AG08396 (cell line): ENCODE measurements at regions not wholly inside any gene's neighbourhood (a gene's known extent, or its start where the extent isn't known, plus 50 kb on each side); places are given as distances from the start of the nearest gene placed in this dataset.
"Not testable (repeated sequence)": the region's sequence is repeated elsewhere in the genome, so short reads cannot be mapped to it uniquely, and the experiment has no call there.

Source experiments
- DNase-seq: peaks from one replicate; pipeline ENCODE4 v3.0.0; 2012; ENCODE audit warnings: low spot score, mixed read lengths

DNA sequence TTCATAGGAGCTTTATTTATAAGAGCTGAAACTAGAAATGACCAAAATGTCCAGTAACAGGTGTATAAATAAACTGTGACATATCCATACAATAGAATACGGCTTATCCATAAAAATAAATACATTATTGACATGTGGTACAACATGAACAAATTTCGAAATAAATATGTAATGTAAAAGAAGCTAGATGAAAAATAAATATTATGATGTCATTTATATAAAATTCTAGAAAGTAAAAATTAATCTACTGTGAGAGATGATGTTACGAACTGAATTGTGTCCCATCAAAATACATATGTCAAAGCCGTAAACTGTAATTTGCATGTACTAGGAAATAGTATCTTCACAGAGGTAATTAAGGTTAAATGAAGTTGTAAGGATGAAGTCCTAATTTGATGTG, 1104.9 kb downstream of the NSUN3 start:
- DNase-seq: no peak

DNA sequence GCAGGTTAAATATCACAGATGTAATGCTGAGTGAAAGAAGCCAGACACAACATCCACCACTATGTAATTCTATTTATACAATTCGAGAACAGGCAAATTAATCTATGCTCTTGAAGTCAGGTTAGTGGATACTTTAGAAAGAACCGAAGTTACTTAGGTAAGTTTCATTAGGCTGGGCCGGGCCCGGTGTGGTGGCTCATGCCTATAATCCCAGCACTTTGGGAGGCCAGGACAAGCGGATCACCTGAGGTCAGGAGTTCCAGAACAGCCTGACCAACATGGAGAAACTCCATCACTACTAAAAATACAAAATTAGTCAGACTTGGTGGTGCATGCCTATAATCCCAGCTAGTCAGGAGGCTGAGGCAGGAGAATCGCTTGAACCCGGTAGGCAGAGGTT, 1105.7 kb downstream of the NSUN3 start:
- DNase-seq: no peak

DNA sequence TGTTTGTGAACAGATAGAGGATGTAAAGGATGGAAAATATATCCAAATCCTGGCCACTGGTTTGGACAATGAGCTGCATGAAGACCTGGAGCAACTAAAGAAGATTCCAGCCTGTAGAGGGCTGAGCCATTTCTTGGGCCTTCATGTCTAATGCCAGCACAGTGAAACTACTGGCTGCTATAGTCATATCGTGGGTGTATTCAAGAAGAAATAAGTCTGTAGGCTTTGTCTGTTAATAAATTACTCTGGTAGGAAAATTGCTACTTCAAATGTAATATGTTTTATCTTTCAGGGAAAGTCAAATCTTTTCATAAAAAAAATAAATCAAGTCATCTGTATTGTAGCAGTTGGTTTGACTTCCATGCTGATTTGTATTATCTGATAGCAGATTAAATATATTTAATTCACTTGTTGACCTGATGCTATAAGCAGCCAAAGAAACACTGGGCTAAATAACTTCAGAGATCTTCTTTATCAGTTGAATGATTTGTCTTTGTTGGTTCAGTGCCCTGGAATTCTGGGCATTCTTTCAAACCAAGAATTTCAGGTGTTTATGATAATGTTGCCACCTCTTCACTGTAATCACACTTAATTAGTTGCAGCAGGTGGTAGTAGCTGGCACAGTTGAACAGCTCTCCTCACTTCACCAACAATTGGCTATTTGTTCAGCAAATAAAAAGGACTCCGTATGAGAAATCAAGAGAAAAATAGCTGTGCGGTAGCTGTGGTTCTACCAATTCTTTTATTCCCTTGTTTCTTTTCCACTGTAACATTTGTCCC, 1109.5 kb downstream of the NSUN3 start:
- DNase-seq: no peak

DNA sequence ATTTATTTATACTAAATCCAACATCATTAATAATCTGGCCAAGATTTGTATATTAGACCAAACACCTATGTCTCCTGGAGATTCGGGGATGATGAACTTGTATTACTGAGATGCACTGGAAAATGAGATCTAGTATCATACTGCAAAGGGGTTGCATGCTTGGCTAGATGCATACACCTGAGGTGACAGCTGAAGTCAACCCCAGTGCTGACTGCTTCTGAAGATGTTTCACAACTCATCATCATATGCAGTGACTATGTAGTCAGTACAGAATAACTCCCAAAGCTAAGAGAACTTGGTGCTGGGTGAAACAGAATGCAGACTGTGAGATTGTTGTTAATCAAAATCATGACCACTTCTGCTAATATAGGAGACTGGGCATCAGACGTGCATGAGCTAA, 1114.2 kb downstream of the NSUN3 start:
- DNase-seq: no peak

DNA sequence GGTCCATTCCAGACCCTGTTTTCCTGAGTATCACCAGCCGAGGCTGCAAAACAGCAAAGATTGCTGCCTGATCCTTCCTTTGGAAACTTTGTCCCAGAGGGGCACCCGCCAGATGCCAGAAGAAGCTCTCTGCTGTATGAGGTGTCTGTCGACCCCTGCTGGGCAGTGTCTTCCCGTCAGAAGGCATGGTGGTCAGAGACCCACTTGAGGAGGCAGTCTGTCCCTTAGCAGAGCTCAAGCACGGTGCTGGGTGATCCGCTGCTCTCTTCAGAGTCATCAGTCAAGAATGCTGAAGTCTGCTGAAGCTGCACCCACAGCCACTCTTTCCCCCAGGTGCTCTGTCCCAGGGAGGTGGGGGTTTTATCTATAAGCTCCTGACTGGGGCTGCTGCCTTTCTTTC, 1121.2 kb downstream of the NSUN3 start:
- no peak for DNase-seq

DNA sequence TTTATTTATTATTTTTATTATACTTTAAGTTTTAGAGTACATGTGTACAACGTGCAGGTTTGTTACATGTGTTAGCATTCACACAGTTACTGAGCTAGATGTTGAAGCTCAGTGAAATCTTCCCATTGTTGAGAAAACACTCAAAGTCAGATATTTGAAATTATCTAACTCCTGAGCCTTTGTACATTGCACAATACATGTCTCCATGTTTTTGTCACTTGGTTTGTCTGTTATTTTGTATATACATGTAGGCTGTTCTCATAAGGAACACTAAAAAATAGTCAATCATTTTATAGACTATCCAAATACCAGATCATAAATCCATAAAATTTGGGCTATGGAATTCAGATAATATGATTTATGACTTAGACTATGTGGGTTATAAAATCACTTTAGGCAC, 1126.5 kb downstream of the NSUN3 start:
- DNase-seq: no peak

DNA sequence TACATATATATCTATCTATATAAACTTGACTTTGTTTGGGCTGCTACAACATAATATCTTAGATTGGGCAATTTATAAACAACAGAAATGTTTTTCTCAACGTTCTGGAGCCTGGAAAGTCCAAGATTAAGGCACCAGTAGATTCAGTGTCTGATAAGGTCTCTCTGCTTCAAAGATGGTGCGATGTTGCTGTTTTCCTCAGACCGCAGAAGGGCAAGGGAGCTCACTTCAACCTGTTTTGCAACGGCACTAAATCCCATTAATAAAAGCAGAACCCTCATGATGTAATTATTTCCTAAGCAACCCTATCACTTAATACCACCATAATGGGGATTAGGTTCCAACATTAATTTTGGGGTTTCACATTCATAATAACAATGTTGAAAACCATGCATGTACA, 1134.8 kb downstream of the NSUN3 start:
- no peak for DNase-seq

DNA sequence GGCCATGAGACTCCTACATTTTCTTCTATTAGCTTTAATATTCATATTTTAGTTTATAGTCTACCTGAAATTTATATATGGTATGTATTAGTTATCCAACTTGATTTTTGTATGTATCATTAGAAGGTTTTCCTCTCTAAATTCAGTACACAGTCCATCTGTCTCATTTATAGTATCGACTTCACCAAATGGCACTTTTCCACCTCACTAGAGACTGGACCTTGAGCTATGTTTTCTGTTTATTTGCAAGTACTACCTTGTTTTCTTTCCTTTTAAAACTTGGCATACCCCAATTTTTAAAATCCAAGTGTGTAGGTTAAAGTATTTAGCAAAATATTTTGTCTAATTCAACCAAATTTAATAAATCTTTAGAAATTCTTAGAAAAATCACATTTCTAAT, 1137.5 kb downstream of the NSUN3 start:
- no peak for DNase-seq

DNA sequence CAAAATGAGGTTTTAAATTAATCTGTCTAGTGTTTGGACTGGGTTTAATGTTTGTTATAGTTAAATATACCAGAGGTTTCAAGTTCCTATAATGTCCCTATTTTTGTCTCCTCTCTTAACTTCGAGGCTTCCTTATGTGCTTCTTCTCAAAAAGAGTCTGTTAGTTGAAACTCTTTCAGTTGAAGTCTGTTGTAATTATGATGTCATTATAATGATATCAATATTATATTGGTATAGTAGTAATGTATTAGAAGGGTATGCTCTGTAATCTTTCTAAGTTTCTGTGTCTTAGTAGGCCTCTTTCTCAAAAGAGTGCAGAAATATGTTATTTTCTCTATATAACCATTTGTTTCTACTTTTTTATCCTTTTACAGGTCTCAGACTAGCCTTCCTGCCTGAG, 1148.0 kb downstream of the NSUN3 start:
- no peak for DNase-seq

DNA sequence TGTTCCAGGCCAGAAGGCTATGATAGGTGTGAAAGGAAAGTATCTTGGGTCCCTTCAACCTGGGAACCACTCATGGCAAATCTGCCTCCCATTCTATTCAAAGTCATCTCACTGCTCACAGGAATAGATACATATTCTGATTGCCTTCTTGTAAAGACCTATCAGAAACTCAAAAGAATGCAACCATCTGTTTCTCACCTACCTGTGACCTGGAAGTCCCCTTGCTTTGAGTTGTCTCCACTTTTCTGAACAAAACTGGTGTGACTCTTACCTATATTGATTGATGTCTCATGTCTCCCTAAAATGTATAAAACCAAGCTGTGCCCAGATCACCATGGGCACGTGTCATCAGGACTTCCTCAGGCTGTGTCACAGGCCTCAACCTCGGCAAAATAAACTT, 1149.3 kb downstream of the NSUN3 start:
- no peak for DNase-seq

DNA sequence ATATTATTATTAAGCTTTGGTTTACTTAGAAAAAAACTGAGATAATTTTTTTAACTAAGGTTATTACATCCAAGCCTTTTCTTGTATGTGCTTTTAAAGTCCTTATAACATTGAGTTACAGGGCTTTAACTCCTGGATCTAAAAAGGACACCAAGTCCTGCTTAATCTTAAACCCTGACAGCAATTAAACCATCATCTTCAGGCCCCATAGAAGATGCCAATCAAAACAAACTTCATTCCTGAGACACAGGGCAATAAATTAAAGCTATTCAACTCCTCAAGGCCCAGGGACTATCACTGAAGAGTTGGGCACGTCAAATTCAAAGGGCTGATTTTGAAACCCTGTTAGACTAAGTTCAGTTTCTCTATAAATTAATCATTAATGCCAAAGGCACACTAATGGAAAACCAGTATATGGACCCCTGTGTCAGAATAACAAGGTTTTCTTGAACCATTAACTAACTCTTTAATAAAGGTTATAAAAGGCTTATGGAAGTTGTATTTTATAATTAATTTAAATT, 1152.6 kb downstream of the NSUN3 start:
- DNase-seq: no peak

DNA sequence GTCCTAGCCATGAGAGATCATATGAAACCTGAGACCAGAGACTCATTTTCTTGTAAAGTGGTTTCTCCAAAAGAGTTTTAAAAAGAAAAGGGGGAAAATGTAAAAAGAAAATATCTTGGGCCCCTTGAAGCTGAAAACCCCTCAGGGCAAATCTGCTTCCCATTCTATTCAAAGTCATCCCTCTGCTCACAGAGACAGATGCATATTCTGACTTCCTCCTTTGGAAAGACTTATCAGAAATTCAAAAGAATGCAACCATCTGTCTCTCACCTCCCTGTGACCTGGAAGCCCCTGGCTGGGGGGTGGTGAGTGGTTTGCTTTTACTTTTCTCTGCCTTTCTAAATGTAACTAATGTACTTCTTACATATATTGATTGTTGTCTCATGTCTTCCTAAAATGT, 1154.8 kb downstream of the NSUN3 start:
- no peak for DNase-seq

DNA sequence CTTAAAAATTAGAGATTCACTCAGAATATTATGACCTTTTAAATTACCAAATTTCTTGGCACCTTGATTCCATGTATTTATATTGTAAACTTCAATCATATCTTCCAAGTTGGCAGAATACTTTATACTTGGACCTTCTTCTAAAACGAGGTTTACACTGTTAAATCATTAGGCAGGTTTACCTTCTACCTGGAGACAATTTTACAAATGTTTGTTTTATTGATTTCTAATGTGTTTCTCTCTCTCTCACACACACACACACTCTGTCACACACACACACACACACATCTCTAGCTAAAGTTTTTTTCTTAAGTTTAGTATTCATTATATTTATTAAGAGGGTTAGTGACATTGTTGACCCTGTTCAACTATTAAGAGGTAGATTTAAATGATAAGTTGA, 1155.6 kb downstream of the NSUN3 start:
- no peak for DNase-seq

DNA sequence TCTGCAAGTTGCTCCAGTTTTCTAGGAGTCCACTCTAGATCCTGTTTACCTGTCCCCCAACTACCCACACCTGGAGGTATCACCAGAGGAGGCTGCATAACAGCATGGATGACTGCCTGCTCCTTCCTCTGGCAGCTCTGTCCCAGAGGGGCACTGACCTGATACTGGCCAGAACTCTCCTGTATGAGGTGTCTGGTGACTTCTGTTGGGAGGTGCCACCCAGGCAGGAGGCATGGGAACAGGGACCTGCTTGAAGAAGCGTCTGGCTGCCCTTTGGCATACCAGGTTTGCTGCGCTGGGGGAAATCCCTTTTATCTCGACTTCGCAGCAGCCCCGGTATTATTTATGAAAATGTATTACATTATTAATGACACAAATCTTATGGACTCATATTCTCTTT, 1163.6 kb downstream of the NSUN3 start:
- no peak for DNase-seq

DNA sequence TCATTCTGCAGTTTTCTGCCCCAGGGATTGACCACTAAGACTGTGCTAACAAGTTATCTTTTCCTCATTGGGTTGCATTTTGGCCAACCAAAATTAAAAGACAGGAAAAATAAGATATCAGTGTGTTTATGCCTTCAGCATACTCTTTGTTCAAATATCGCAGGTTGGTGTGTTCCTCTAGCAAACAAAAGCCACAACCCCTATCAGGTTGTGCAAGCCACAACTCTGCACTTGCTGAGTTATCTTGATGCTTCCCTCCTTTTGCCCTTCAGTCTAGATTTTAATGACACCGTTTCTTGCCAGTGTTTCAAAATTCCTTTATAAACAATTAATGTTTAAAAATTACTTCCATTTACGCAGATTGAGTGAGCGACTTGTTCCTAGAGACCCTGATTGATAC, 1164.2 kb downstream of the NSUN3 start:
- no peak for DNase-seq

DNA sequence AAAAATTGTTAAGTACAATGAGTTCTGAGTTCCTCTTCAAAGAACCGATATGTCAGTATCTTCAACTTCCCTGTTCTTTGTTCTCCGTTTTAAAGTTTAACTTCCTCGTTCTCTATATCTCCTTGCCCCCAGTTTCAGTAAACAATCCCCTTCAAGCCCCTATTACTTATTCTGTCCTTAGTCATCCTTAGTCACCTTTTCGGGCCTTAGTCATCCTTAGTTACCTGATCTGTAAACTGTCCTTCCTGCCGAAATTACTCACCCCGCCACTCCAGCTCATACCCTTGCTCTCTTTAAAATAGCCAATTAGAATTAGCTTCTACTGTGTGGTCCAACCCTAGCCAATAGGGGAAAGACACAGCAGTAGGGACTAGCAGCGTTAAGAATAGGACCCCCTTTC, 1165.6 kb downstream of the NSUN3 start:
- no peak for DNase-seq

DNA sequence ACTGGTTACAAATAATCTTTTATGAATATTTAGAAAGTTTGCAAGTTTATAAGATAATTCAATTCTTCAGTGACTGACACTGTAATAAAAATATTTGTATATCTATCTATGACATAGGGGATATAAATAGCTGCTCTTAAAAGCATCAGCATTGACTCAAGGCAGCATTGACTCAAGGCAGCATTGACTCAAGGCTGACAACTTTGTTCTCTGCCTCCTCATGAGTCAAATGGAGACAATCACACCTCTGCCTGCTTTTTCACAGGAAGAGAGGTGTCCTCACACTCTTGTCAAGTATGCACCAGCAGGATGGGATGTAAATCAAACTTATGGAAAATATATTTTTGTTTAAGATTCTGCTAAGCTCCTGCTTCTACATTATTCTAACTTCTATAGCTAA, 1173.1 kb downstream of the NSUN3 start:
- DNase-seq: no peak

DNA sequence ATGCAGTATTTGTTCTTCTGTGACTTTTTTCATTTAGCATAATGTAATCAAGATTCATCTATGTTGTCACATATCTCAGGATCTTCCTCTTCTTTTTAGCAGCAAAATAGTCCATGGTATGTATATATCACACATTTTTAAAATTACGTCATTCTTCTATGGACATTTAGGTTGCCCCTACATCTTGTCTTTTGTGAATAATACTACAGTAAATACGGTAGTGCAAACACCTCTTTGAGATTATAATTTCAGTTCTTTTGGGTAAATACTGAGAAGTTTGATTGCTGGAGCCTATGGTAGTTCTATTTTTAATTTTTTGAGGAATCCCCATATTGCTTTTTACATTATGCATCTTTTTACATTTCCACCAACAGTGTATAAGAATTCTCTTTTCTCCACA, 1174.9 kb downstream of the NSUN3 start:
- DNase-seq: no peak

DNA sequence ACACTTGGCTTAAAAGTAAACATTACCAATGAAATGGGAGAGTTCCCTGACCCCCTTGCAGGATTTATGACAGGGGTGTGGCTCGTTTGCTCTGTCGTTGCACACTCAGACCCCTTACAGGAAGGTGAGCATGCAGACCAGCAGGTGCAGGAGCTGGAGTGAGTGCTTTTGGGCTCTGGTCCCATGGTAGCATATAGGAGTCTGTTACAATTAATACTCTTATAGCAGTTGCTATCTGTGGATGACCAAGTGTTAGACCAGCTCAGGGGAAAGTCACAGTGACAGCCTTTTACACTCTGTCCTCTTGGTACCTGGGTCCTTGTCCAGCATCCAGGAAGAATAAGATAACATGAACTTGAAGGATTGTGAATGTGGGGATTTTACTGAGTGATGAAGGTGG, 1177.5 kb downstream of the NSUN3 start:
- no peak for DNase-seq

DNA sequence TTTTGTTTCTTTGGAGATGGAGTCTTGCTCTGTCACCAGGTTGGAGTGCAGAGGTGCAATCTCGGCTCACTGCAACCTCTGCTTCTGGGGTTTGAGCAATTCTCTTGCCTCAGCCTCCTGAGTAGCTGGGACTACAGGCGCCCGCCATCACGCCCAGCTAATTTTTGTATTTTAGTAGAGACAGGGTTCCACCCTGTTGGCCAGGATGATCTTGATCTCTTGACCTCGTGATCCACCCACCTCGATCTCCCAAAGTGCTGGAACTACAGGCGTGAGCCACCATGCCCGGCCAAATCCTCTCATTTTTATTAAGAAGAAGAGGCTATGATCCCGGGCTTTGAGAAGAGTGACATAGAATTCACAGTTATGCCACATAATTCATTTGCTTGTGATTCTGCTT, 1178.4 kb downstream of the NSUN3 start:
- DNase-seq: not testable (repeated sequence)

DNA sequence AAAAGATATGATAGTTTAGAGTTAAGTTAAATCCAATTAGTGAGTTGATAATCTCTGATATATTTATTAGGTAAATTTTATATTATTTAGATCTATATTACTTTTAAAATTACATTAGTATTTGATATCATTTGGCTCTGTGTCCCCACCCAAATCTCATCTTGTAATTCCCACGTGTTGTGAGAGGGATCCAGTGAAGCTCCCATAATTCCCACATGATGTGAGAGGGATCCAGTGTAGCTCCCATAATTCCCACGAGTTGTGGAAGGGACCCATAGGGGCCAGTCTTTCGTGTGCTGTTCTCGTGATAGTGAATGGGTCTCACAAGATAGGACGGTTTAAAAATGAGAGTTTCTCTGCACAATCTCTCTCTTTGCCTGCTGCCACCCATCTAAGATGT, 1183.6 kb downstream of the NSUN3 start:
- no peak for DNase-seq

DNA sequence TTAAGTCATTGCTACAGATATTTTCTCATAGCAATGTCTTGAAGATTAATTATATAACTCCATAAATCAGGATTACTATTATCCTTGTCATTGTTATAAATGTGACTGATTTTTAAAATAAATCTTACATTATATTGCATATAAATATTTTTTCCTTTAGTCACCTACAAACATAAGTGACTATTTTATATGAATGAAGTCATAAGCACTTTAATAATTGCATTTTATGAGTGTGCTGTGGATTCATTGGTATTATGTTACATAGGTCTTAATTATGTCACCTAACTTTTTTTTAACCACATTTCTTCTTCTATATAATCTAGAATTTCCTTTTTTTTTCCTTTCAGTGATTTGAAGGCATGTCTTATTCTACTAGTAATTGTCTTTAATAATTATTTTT, 1191.2 kb downstream of the NSUN3 start:
- no peak for DNase-seq

DNA sequence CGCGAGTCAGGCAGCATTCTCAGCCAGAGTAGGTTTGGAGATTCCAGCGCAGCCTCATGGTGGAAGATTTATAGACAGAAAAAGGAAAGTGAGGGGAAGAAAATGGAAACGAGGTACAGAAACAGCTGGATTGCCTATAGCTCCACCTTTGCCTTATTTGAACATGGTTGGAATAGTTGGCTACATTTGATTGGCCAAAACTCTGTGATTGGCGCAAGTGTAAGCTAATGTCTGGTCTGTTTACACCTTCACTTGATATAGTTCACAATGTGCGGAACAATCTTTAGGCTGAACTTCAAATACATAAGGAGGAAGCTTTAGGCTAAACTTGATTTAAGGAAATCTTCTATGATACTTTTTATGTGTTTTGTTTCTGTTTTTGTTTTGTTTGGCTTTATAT, 1191.9 kb downstream of the NSUN3 start:
- no peak for DNase-seq

DNA sequence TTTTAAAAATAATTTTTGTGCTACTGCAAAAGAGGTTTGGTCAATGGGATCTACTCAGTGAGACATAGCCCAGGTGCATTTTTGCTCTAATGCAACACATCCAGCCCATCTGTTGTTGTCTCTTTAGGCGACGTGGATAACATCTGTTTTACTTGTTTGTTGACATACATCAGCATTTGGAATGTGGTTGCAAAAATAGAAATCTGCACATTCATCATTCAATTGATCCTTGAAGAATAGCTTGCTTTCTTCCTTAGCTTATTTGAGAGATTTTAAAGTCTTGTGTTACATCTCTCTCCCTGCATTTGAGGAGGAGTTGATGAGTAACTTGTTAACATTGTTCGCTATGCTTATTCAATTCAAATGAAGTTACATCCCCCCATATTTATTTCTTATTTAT, 1202.3 kb downstream of the NSUN3 start:
- no peak for DNase-seq
